CD4-positive, alpha-beta T cell treated with Interleukin-6 for 4 hours (primary cell): ENCODE measurements at regions not wholly inside any gene's neighbourhood (a gene's known extent, or its start where the extent isn't known, plus 50 kb on each side); places are given as distances from the start of the nearest gene placed in this dataset.

Experiments
- DNase-seq: peaks from one replicate; pipeline ENCODE4 v3.0.0-alpha.2; 2020; ENCODE audit warnings: mixed read lengths

- no peak for DNase-seq
These were observed 2190.2 kb upstream of the PIK3C3 start for GRCh38 chr18:39764873-39765272.

- no peak for DNase-seq
These were observed 2193.8 kb upstream of the PIK3C3 start for GRCh38 chr18:39761273-39761672.

DNA sequence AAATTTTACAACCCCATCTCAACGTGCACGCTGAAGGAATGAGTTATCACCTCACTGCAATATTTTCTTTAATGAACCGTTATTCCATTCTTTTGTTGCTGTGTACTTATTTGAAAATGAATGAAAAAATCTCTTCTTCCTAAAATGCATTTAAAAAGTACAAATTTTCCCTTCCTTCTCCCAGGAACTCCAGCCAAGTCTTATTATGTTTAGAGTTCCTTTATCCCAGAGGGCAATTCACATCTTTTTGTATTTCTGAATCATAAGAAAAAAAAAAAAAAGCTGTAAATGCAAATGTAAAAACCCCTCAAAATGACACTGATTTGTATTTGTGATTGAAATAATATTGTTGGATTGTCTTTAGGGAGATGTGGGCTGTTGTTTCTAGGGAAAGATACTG lies 2194.3 kb upstream of the CELF4 start:
- no peak for DNase-seq

- DNase-seq = no peak
These were observed 2187.6 kb upstream of the CELF4 start for GRCh38 chr18:39753178-39753577.

DNA sequence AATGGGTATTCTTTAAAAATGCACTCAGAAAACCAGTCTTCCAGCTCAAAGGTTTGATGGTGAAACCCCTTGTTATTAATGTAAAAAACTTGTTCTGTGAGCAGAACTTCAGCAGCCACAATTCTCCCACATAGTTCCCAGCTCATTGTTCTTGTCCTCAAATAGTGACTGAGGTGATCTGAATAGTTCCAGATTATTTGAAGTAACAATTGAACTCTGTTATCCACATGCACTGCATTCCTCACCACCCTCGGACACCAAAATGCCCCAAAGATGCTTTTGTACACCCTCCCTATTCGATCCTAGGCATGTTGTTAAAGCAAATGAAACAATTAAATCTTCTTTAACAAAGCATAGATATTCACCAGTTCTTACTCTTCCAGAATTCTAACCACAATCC lies 2186.8 kb upstream of the CELF4 start:
- DNase-seq = no peak

DNA sequence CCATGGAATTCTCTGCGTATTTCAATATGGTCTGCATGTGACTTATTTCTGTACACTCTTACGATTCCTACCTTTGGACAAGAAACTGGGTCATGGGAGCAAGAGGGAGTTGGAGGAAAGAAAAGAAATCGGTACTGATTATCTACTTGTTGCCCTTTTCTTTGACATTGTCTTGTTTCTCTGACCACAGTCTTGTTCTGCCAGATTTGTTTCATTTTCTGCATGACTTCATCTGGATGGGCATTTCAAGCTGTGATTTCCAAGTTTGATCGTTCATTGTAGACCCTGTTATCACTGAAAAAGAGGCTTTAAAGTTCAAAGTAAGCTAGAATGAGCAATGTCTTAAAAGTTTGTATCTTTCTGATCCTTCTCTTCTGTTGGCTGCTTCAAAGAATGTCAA lies 2186.3 kb upstream of the CELF4 start:
- DNase-seq = no peak

GRCh38 chr18:39751161-39751560 lies 2185.6 kb upstream of the CELF4 start:
- no peak for DNase-seq

GRCh38 chr18:39749154-39749553 lies 2183.6 kb upstream of the CELF4 start:
- DNase-seq = no peak

GRCh38 chr18:39748727-39749126 lies 2183.1 kb upstream of the CELF4 start:
- no peak for DNase-seq

GRCh38 chr18:39746201-39746600 lies 2180.6 kb upstream of the CELF4 start:
- DNase-seq = no peak

DNA sequence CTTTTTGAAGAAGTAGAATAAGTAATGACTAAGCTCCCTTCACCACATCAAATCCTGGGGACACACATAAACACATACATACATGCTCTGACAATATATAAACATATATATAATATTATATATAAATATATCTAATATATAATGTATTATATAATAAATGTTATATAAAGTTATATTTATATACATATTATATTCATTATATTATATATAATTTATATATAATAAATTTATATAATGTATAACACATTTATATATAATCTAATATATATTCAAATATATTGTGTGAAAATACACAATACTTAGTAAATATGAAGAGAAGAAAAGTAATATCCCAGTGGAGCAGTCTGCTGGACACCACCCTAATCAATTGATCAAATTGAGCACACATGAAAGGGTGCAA lies 2177.9 kb upstream of the CELF4 start:
- no peak for DNase-seq

DNA sequence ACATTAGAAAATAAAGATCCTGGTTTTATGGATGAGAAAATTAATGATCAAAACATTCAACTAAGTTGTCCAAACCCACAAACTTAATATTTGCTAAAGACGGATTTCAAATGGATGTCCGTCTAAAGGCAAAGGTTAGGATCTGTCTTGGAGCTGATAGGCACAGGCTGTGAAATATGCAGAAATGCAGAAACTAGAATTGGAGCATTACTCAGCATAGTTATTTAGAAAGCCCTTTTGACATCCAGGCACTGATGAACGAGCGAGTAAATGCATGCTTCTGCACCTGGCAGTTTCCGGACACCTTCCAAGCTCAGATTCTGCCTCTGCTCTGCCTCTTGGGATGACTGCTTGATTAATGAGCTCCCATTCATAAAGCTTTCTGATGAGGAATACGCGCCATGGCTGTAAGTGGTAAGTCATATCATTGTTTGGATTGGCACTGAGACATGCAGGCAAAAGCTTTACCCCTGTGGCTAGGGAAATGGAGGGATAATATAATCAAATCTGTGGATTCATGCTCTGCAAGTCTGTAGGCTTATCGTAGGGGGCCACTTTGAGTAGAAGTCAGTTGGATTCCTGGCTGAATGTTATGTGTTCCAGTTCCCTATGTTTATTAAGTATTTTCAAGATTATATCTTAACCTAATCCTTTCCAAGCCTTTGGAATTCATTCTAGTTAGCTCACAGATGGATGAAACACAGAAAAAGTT lies 2176.3 kb upstream of the CELF4 start:
- no peak for DNase-seq

DNA sequence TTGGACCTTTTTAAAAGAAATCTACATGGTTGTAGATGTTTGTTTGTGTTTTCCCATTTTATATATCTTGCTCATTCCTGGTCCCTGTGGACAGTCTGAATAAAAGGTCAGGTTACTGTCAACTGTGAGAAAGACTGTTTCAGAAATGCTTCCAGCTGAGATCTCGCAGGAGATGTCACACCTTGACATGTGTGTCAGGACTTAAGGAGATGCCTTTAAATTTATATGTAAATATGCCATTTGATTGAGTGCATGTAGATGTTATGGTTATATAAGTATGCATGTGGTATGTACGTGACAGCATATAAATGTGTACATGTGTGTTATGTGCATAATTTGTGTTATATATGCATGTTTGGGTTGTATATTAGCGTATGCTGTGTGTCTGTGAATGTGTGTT lies 2172.3 kb upstream of the CELF4 start:
- DNase-seq = no peak

GRCh38 chr18:39732918-39733317 lies 2167.3 kb upstream of the CELF4 start:
- DNase-seq = no peak

- no peak for DNase-seq
These were observed 2165.0 kb upstream of the CELF4 start for GRCh38 chr18:39730606-39731005.

DNA sequence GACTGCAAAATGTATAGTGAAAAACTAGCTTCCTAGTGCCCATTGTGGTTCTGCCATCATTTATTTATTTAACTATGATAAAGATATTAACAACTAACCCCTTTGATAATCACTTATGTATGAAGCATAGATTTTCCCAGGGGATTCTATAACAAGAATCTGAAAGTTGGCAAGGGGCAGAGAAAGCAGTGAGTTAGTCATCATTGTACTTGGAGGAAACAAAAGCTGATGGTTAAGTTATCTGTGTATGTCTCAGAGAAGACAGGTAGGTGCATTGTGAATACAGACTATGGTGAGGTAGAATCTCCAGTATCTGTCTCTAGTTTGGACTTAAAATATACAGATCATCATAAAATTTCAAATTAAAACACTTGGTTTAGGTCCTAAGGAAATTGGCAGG lies 2159.1 kb upstream of the CELF4 start:
- DNase-seq = no peak

GRCh38 chr18:39721712-39722111 lies 2156.1 kb upstream of the CELF4 start:
- no peak for DNase-seq

GRCh38 chr18:39713961-39714360 lies 2148.4 kb upstream of the CELF4 start:
- DNase-seq = no peak

DNA sequence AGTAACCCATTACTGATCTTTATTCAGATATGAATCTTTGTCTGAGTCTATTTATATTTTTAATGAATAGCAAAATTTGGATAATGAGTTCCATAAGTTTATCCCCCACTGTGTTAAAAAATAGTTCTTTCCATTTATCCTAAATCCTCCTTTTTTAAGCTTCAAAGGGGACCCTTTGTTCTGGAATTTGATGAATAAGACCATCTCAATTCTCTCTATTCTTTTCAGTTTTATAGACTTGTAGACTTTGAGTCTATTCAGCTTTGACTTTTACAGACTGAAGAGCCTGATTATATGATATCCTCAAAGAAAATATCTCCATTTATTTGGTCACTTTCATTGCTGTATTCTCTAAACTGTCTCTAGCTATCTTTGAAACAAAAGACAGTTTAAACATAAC lies 2146.1 kb upstream of the CELF4 start:
- DNase-seq = no peak

DNA sequence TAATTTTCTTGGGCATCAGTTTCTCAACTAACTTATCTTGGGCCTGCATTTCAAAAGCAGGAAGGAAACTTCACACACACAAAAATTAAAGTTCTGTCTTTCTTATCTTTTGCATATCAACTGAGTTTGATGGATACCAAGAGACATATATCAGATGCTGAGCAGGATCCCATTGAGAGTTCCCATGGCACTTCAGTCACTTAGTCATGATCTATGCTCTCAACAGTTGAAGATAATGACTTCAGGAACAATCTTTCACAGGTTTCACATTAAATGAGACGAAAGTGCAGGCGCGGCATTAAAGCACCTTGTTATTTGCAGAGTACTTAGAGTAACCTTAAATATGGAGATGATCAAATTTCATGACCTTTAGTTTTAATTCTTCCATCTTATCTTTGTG lies 2139.8 kb upstream of the CELF4 start:
- DNase-seq = no peak

- no peak for DNase-seq
These were observed 2137.3 kb upstream of the CELF4 start for GRCh38 chr18:39702888-39703287.

DNA sequence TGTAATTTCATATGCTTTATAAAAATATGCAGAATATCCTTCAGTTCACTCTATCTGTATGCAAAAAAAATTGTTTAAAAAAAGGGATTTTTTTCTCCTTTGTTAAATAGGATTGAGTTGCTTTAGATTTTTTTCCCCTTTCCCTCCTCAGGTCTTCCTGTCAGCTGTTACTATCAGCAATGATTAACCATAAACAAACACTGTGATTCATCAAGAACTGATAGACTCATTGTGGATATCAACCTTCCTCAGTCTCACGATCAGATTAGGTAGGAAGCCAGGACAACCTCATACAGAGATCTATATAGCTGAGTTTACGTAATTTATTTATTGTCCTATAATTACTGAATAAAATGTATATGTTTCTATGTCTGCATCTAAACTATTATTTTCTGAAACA lies 2136.2 kb upstream of the CELF4 start:
- DNase-seq = no peak

- no peak for DNase-seq
These were observed 2135.6 kb upstream of the CELF4 start for GRCh38 chr18:39701055-39701783.

DNA sequence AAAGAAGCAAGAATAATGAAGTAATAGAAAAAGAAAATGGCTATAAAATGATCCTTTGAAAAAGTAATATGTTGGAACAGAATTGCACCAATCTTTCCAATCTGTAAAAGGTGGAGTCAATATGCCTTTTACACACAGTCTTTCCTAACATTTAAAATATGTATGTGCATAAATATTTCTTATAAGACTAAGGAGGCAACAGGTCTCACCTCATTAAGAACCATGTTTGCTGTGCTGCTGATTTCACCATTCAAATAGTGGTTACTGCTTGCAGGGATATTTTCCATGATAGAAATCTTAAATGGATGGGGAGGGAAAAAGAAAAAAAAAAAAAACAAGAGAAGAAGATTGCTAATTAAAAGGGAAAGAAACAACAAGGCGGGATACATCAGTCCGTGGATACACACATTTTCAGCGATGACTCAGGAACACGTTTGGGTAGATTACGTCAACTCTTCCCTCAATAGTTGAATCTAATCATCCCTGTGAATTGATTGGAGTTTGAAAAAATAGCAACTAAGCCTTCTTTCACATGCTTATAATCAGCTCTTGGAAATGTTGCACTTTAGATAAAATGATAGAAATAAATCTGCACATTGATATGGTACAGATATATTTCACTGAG lies 2133.9 kb upstream of the CELF4 start:
- no peak for DNase-seq
